IMR-90 (cell line): ENCODE measurements at regions not wholly inside any gene's neighbourhood (a gene's known extent, or its start where the extent isn't known, plus 50 kb on each side); places are given as distances from the start of the nearest gene placed in this dataset.

ENCODE experiments used
- ATAC-seq: fragments of 200-7000 bp; cut with Tn5 transposase; 2 replicates; pipeline ENCODE4 v1.9.1; 2020; ENCODE audit warnings: low read depth, mild to moderate bottlenecking, moderate library complexity
- BruUV-seq: library from RNA; stranded (reverse); fragments of 400-500 nt; replicated peaks from 2 replicates; lab custom pipeline; 2021; lab: Mats Ljungman, UMichigan
- CTCF ChIA-PET: fragments of 300-600 bp; formaldehyde crosslinking; extraction: SDS; loops from one replicate; lab custom pipeline; 2021; ENCODE audit warnings: antibody characterized with exemption; lab: Yijun Ruan, JAX
- POLR2A ChIA-PET: fragments of 300-600 bp; sonication (Branson Sonifier 250); formaldehyde crosslinking; loops from one replicate; lab custom pipeline; 2022; ENCODE audit warnings: antibody characterized with exemption; ENCODE audit not compliant: unreplicated experiment; lab: Charles Lee
- DNase-seq: peaks from one replicate; pipeline ENCODE4 v3.0.0; 2013
- H2AFZ ChIP-seq: replicated peaks from 2 replicates; pipeline ENCODE3; 2013; ENCODE audit warnings: low read length, mild to moderate bottlenecking; ENCODE audit not compliant: poor library complexity
- H2AK5ac ChIP-seq: 2 replicates; pipeline ENCODE4 v1.6.1; 2013; ENCODE audit warnings: low read depth, low read length, inconsistent platforms
- H2AK9ac ChIP-seq: replicated peaks from 2 replicates; pipeline ENCODE3; 2013; ENCODE audit warnings: mild to moderate bottlenecking, low read depth, low read length, moderate library complexity; ENCODE audit not compliant: poor library complexity
- H2BK120ac ChIP-seq: 2 replicates; pipeline ENCODE4 v1.6.1; 2013; ENCODE audit warnings: low read depth, low read length, inconsistent platforms
- H2BK15ac ChIP-seq: 3 replicates; pipeline ENCODE4 v1.6.1; 2013; ENCODE audit warnings: low read depth, low read length, inconsistent platforms
- H2BK20ac ChIP-seq: 2 replicates; pipeline ENCODE4 v1.6.1; 2013; ENCODE audit warnings: low read depth, mild to moderate bottlenecking, inconsistent platforms, low read length, moderate library complexity
- H2BK5ac ChIP-seq: 2 replicates; pipeline ENCODE4 v1.6.1; 2013; ENCODE audit warnings: mild to moderate bottlenecking, low read depth, low read length, inconsistent platforms; ENCODE audit not compliant: poor library complexity, severe bottlenecking
- H3K14ac ChIP-seq: replicated peaks from 2 replicates; pipeline ENCODE4 v1.6.1; 2013; ENCODE audit warnings: low read depth, low read length, inconsistent platforms
- H3K18ac ChIP-seq: 2 replicates; pipeline ENCODE4 v1.6.1; 2013; ENCODE audit warnings: low read depth, low read length, control low read depth
- H3K23ac ChIP-seq: 2 replicates; pipeline ENCODE4 v1.6.1; 2013; ENCODE audit warnings: low read depth, low read length, inconsistent platforms
- H3K27ac ChIP-seq: 2 replicates; pipeline ENCODE4 v1.5.1; 2013; ENCODE audit warnings: mild to moderate bottlenecking, control low read depth, low read length; ENCODE audit not compliant: insufficient read depth
- H3K27me3 ChIP-seq: 2 replicates; pipeline ENCODE4 v1.6.1; 2013; ENCODE audit warnings: low read length; ENCODE audit not compliant: control insufficient read depth, insufficient read depth
- H3K36me3 ChIP-seq: 2 replicates; pipeline ENCODE4 v1.6.1; 2013; ENCODE audit warnings: low read length, mixed read lengths; ENCODE audit not compliant: control insufficient read depth, insufficient read depth
- H3K4ac ChIP-seq: 2 replicates; pipeline ENCODE4 v1.6.1; 2013; ENCODE audit warnings: low read depth, low read length, inconsistent platforms
- H3K4me1 ChIP-seq: 2 replicates; pipeline ENCODE4 v1.6.1; 2013; ENCODE audit warnings: low read length, mixed read lengths; ENCODE audit not compliant: control insufficient read depth, insufficient read depth
- H3K4me2 ChIP-seq: 2 replicates; pipeline ENCODE4 v1.6.1; 2013; ENCODE audit warnings: low read depth, mild to moderate bottlenecking, control low read depth, low read length, moderate library complexity
- H3K4me3 ChIP-seq: 2 replicates; pipeline ENCODE4 v1.5.1; 2013; ENCODE audit warnings: low read depth, mild to moderate bottlenecking, control low read depth, low read length, moderate library complexity; ENCODE audit not compliant: insufficient read depth
- H3K56ac ChIP-seq: 2 replicates; pipeline ENCODE4 v1.6.1; 2013; ENCODE audit warnings: low read length, inconsistent platforms; ENCODE audit not compliant: insufficient read depth; ENCODE audit errors: extremely low read depth
- H3K79me1 ChIP-seq, 2 experiments: 2 replicates each; pipeline ENCODE4 v1.6.1; 2013; ENCODE audit warnings: low read length in 2 of 2, inconsistent platforms in 1 of 2, low read depth in 1 of 2
- H3K9ac ChIP-seq: 2 replicates; pipeline ENCODE4 v1.6.1; 2013; ENCODE audit warnings: low read depth, low read length, control low read depth
- H3K9me1 ChIP-seq: 2 replicates; pipeline ENCODE4 v1.6.1; 2013; ENCODE audit warnings: low read length, inconsistent platforms; ENCODE audit not compliant: insufficient read depth
- H3K9me3 ChIP-seq: 2 replicates; pipeline ENCODE4 v1.6.1; 2013; ENCODE audit warnings: low read length; ENCODE audit not compliant: control insufficient read depth, insufficient read depth
- H4K20me1 ChIP-seq: 2 replicates; pipeline ENCODE4 v1.6.1; 2013; ENCODE audit warnings: low read length, inconsistent platforms; ENCODE audit not compliant: insufficient read depth
- H4K5ac ChIP-seq: 2 replicates; pipeline ENCODE4 v1.6.1; 2013; ENCODE audit warnings: mild to moderate bottlenecking, low read depth, low read length, control low read depth
- H4K8ac ChIP-seq, 2 experiments: 2 replicates each; pipeline ENCODE4 v1.6.1; 2013; ENCODE audit warnings: low read depth in 2 of 2, low read length in 2 of 2, control low read depth in 1 of 2, inconsistent platforms in 1 of 2
- H4K91ac ChIP-seq: 2 replicates; pipeline ENCODE4 v1.6.1; 2013; ENCODE audit warnings: low read depth, low read length, inconsistent platforms; ENCODE audit not compliant: insufficient read depth
- FOS ChIP-seq: fragments of 150-350 bp; IDR thresholded peaks from 2 replicates; pipeline ENCODE4 v1.6.1; 2016; ENCODE audit warnings: low read depth, low read length
- RFX5 ChIP-seq: IDR thresholded peaks from 2 replicates; pipeline ENCODE4 v1.8.0; 2012; ENCODE audit warnings: low read depth, mild to moderate bottlenecking, low read length, moderate library complexity
- WGBS, 2 experiments: methylation state at CpG; one replicate each; pipeline versions ENCODE4 v1.1.5 to v1.1.7; 2013; ENCODE audit warnings: missing lambda C conversion rate in 2 of 2; ENCODE audit not compliant: insufficient read length in 1 of 2; ENCODE audit errors: extremely low coverage in 2 of 2; 5-methylcytosine and 5-hydroxymethylcytosine counted together
- dilution Hi-C: fragments of 300-500 bp; cut with HindIII; formaldehyde crosslinking; loops from one replicate; pipeline ENCODE4 v1.14.3; 2018; ENCODE audit warnings: low sequenced_read_pairs; ENCODE audit not compliant: unreplicated experiment
- in situ Hi-C: fragments of 300-500 bp; cut with MboI; formaldehyde crosslinking; loops from 3 replicates; pipeline ENCODE4 v1.14.3; 2019; ENCODE audit warnings: low sequenced_read_pairs, inconsistent platforms, mixed read lengths
- intact Hi-C: fragments of 100-400 bp; cut with micrococcal nuclease; formaldehyde crosslinking; loops from 2 replicates; pipeline ENCODE4 v1.10.0; 2022
- TF ChIP-seq, protein P1 (sequence below): fragments of 150-350 bp; IDR thresholded peaks from 2 replicates; pipeline ENCODE4 v1.6.1; 2016; ENCODE audit warnings: low read depth, mild to moderate bottlenecking, low read length, moderate library complexity, borderline replicate concordance

- Histone ChIP-seq H3K27me3 (no peaks in the 10 kb centered on the region), H2BK120ac (no peak overlapping the region), H4K5ac (no peak overlapping the region), H3K4me2 (no peak overlapping the region), H2BK20ac (no peak overlapping the region), H2AK5ac (no peak overlapping the region), H3K4me3 (no peak overlapping the region), H2AK9ac (no peak overlapping the region), H4K8ac (no peak overlapping the region), H2BK5ac (no peak overlapping the region), H2AFZ (no peak overlapping the region), H3K23ac (no peak overlapping the region), H3K9me1 (no peaks in the 10 kb centered on the region), H4K20me1 (no peaks in the 10 kb centered on the region), H3K14ac (no peak overlapping the region), H3K27ac (no peak overlapping the region), H4K91ac (no peak overlapping the region), H3K36me3 (no peaks in the 10 kb centered on the region), H3K79me1 (no peaks in the 10 kb centered on the region), H3K18ac (no peak overlapping the region), H3K9me3 (no peaks in the 10 kb centered on the region), H2BK15ac (no peak overlapping the region), H3K4ac (no peak overlapping the region), H3K4me1 (no peaks in the 10 kb centered on the region), H3K9ac (no peak overlapping the region), H3K56ac (no peak overlapping the region)
- DNase-seq (no peak), ATAC-seq (no peak)
- TF ChIP-seq RFX5 (no peak), FOS (no peak)
- TF ChIP-seq, protein P1, sequence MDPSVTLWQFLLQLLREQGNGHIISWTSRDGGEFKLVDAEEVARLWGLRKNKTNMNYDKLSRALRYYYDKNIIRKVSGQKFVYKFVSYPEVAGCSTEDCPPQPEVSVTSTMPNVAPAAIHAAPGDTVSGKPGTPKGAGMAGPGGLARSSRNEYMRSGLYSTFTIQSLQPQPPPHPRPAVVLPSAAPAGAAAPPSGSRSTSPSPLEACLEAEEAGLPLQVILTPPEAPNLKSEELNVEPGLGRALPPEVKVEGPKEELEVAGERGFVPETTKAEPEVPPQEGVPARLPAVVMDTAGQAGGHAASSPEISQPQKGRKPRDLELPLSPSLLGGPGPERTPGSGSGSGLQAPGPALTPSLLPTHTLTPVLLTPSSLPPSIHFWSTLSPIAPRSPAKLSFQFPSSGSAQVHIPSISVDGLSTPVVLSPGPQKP: no peak
- WGBS, 2 experiments: no CpG with 5 or more reads among the region's 4 CpGs
- intact Hi-C loops (loop anchor here (5.0 kb wide), 1 partner anchor 518 kb away; no protein-coding TSS in a partner anchor), dilution Hi-C loops (no loop called here), in situ Hi-C loops (no loop called here)
- POLR2A ChIA-PET: no interaction called here
- CTCF ChIA-PET: no interaction called here
- no TSS peak for BruUV-seq
Observed at GRCh38 chr5:117675646-117676045, 1101.0 kb upstream of the SEMA6A start.
